Middle frontal gyrus (tissue), 1 donor: ENCODE measurements at regions not wholly inside any gene's neighbourhood (a gene's known extent, or its start where the extent isn't known, plus 50 kb on each side); places are given as distances from the start of the nearest gene placed in this dataset.
"Not testable (repeated sequence)": the region's sequence is repeated elsewhere in the genome, so short reads cannot be mapped to it uniquely, and the experiment has no call there.

Experiments used
- DNase-seq: peaks from one replicate; pipeline ENCODE4 v3.0.0-alpha.2; 2015; ENCODE audit warnings: low spot score; ENCODE audit errors: extremely low spot score

- DNase-seq: no peak
Measured at GRCh38 chrX:5306654-5307121, 922.0 kb downstream of the NLGN4X start.

- no peak for DNase-seq
Measured at GRCh38 chrX:5305452-5305851, 923.2 kb downstream of the NLGN4X start.

GRCh38 chrX:5295004-5295403 is 933.7 kb downstream of the NLGN4X start:
- no peak for DNase-seq

GRCh38 chrX:5290635-5291034 is 938.0 kb downstream of the NLGN4X start:
- no peak for DNase-seq

GRCh38 chrX:5289949-5290348 is 938.7 kb downstream of the NLGN4X start:
- DNase-seq: not testable (repeated sequence)

GRCh38 chrX:5278908-5279307 is 949.8 kb downstream of the NLGN4X start:
- no peak for DNase-seq

GRCh38 chrX:5265324-5265850 is 963.3 kb downstream of the NLGN4X start:
- no peak for DNase-seq

- DNase-seq: no peak
Measured at GRCh38 chrX:5250106-5250505, 978.6 kb downstream of the NLGN4X start.

GRCh38 chrX:5242091-5242790 is 986.4 kb downstream of the NLGN4X start:
- DNase-seq: no peak

GRCh38 chrX:5236749-5237148 is 991.9 kb downstream of the NLGN4X start:
- DNase-seq: no peak

GRCh38 chrX:5236096-5236495 is 992.6 kb downstream of the NLGN4X start:
- DNase-seq: no peak

- no peak for DNase-seq
Measured at GRCh38 chrX:5233830-5234229, 994.8 kb downstream of the NLGN4X start.

GRCh38 chrX:5220421-5220820 is 1008.2 kb downstream of the NLGN4X start:
- DNase-seq: no peak

- no peak for DNase-seq
Measured at GRCh38 chrX:5194806-5195205, 1033.9 kb downstream of the NLGN4X start.

- DNase-seq: no peak
Measured at GRCh38 chrX:5180135-5180741, 1048.4 kb downstream of the NLGN4X start.

- DNase-seq: no peak
Measured at GRCh38 chrX:5176766-5177165, 1051.9 kb downstream of the NLGN4X start.

- DNase-seq: no peak
Measured at GRCh38 chrX:5163663-5164062, 1065.0 kb downstream of the NLGN4X start.

- no peak for DNase-seq
Measured at GRCh38 chrX:5155301-5155700, 1073.4 kb downstream of the NLGN4X start.

GRCh38 chrX:5145957-5146356 is 1082.7 kb downstream of the NLGN4X start:
- DNase-seq: no peak

- no peak for DNase-seq
Measured at GRCh38 chrX:5142644-5143043, 1086.0 kb downstream of the NLGN4X start.

- DNase-seq: no peak
Measured at GRCh38 chrX:5122181-5122678, 1106.4 kb downstream of the NLGN4X start.

GRCh38 chrX:5117816-5118215 is 1110.9 kb downstream of the NLGN4X start:
- no peak for DNase-seq

GRCh38 chrX:5113128-5113527 is 1115.5 kb downstream of the NLGN4X start:
- no peak for DNase-seq
